IMR-90 (cell line): ENCODE measurements at regions not wholly inside any gene's neighbourhood (a gene's known extent, or its start where the extent isn't known, plus 50 kb on each side); places are given as distances from the start of the nearest gene placed in this dataset.

Source experiments
- ATAC-seq: fragments of 200-7000 bp; cut with Tn5 transposase; 2 replicates; pipeline ENCODE4 v1.9.1; 2020; ENCODE audit warnings: low read depth, mild to moderate bottlenecking, moderate library complexity
- BruUV-seq: library from RNA; stranded (reverse); fragments of 400-500 nt; replicated peaks from 2 replicates; lab custom pipeline; 2021; lab: Mats Ljungman, UMichigan
- CTCF ChIA-PET: fragments of 300-600 bp; formaldehyde crosslinking; extraction: SDS; loops from one replicate; lab custom pipeline; 2021; ENCODE audit warnings: antibody characterized with exemption; lab: Yijun Ruan, JAX
- POLR2A ChIA-PET: fragments of 300-600 bp; sonication (Branson Sonifier 250); formaldehyde crosslinking; loops from one replicate; lab custom pipeline; 2022; ENCODE audit warnings: antibody characterized with exemption; ENCODE audit not compliant: unreplicated experiment; lab: Charles Lee
- DNase-seq: peaks from one replicate; pipeline ENCODE4 v3.0.0; 2013
- H2AFZ ChIP-seq: replicated peaks from 2 replicates; pipeline ENCODE3; 2013; ENCODE audit warnings: low read length, mild to moderate bottlenecking; ENCODE audit not compliant: poor library complexity
- H2AK5ac ChIP-seq: 2 replicates; pipeline ENCODE4 v1.6.1; 2013; ENCODE audit warnings: low read depth, low read length, inconsistent platforms
- H2AK9ac ChIP-seq: replicated peaks from 2 replicates; pipeline ENCODE3; 2013; ENCODE audit warnings: mild to moderate bottlenecking, low read depth, low read length, moderate library complexity; ENCODE audit not compliant: poor library complexity
- H2BK120ac ChIP-seq: 2 replicates; pipeline ENCODE4 v1.6.1; 2013; ENCODE audit warnings: low read depth, low read length, inconsistent platforms
- H2BK15ac ChIP-seq: 3 replicates; pipeline ENCODE4 v1.6.1; 2013; ENCODE audit warnings: low read depth, low read length, inconsistent platforms
- H2BK20ac ChIP-seq: 2 replicates; pipeline ENCODE4 v1.6.1; 2013; ENCODE audit warnings: low read depth, mild to moderate bottlenecking, inconsistent platforms, low read length, moderate library complexity
- H2BK5ac ChIP-seq: 2 replicates; pipeline ENCODE4 v1.6.1; 2013; ENCODE audit warnings: mild to moderate bottlenecking, low read depth, low read length, inconsistent platforms; ENCODE audit not compliant: poor library complexity, severe bottlenecking
- H3K14ac ChIP-seq: replicated peaks from 2 replicates; pipeline ENCODE4 v1.6.1; 2013; ENCODE audit warnings: low read depth, low read length, inconsistent platforms
- H3K18ac ChIP-seq: 2 replicates; pipeline ENCODE4 v1.6.1; 2013; ENCODE audit warnings: low read depth, low read length, control low read depth
- H3K23ac ChIP-seq: 2 replicates; pipeline ENCODE4 v1.6.1; 2013; ENCODE audit warnings: low read depth, low read length, inconsistent platforms
- H3K27ac ChIP-seq: 2 replicates; pipeline ENCODE4 v1.5.1; 2013; ENCODE audit warnings: mild to moderate bottlenecking, control low read depth, low read length; ENCODE audit not compliant: insufficient read depth
- H3K27me3 ChIP-seq: 2 replicates; pipeline ENCODE4 v1.6.1; 2013; ENCODE audit warnings: low read length; ENCODE audit not compliant: control insufficient read depth, insufficient read depth
- H3K36me3 ChIP-seq: 2 replicates; pipeline ENCODE4 v1.6.1; 2013; ENCODE audit warnings: low read length, mixed read lengths; ENCODE audit not compliant: control insufficient read depth, insufficient read depth
- H3K4ac ChIP-seq: 2 replicates; pipeline ENCODE4 v1.6.1; 2013; ENCODE audit warnings: low read depth, low read length, inconsistent platforms
- H3K4me1 ChIP-seq: 2 replicates; pipeline ENCODE4 v1.6.1; 2013; ENCODE audit warnings: low read length, mixed read lengths; ENCODE audit not compliant: control insufficient read depth, insufficient read depth
- H3K4me2 ChIP-seq: 2 replicates; pipeline ENCODE4 v1.6.1; 2013; ENCODE audit warnings: low read depth, mild to moderate bottlenecking, control low read depth, low read length, moderate library complexity
- H3K4me3 ChIP-seq: 2 replicates; pipeline ENCODE4 v1.5.1; 2013; ENCODE audit warnings: low read depth, mild to moderate bottlenecking, control low read depth, low read length, moderate library complexity; ENCODE audit not compliant: insufficient read depth
- H3K56ac ChIP-seq: 2 replicates; pipeline ENCODE4 v1.6.1; 2013; ENCODE audit warnings: low read length, inconsistent platforms; ENCODE audit not compliant: insufficient read depth; ENCODE audit errors: extremely low read depth
- H3K79me1 ChIP-seq, 2 experiments: 2 replicates each; pipeline ENCODE4 v1.6.1; 2013; ENCODE audit warnings: low read length in 2 of 2, inconsistent platforms in 1 of 2, low read depth in 1 of 2
- H3K9ac ChIP-seq: 2 replicates; pipeline ENCODE4 v1.6.1; 2013; ENCODE audit warnings: low read depth, low read length, control low read depth
- H3K9me1 ChIP-seq: 2 replicates; pipeline ENCODE4 v1.6.1; 2013; ENCODE audit warnings: low read length, inconsistent platforms; ENCODE audit not compliant: insufficient read depth
- H3K9me3 ChIP-seq: 2 replicates; pipeline ENCODE4 v1.6.1; 2013; ENCODE audit warnings: low read length; ENCODE audit not compliant: control insufficient read depth, insufficient read depth
- H4K20me1 ChIP-seq: 2 replicates; pipeline ENCODE4 v1.6.1; 2013; ENCODE audit warnings: low read length, inconsistent platforms; ENCODE audit not compliant: insufficient read depth
- H4K5ac ChIP-seq: 2 replicates; pipeline ENCODE4 v1.6.1; 2013; ENCODE audit warnings: mild to moderate bottlenecking, low read depth, low read length, control low read depth
- H4K8ac ChIP-seq, 2 experiments: 2 replicates each; pipeline ENCODE4 v1.6.1; 2013; ENCODE audit warnings: low read depth in 2 of 2, low read length in 2 of 2, control low read depth in 1 of 2, inconsistent platforms in 1 of 2
- H4K91ac ChIP-seq: 2 replicates; pipeline ENCODE4 v1.6.1; 2013; ENCODE audit warnings: low read depth, low read length, inconsistent platforms; ENCODE audit not compliant: insufficient read depth
- BHLHE40 ChIP-seq: fragments of 150-350 bp; IDR thresholded peaks from 2 replicates; pipeline ENCODE4 v1.6.1; 2016; ENCODE audit warnings: mild to moderate bottlenecking, low read depth, low read length
- CEBPB ChIP-seq: IDR thresholded peaks from 2 replicates; pipeline ENCODE4 v1.6.1; 2012; ENCODE audit warnings: low read depth, low read length, improper control_type of control experiment
- CHD1 ChIP-seq: IDR thresholded peaks from 2 replicates; pipeline ENCODE4 v1.6.1; 2012; ENCODE audit warnings: low read depth, low read length, improper control_type of control experiment
- CTCF ChIP-seq: conservative IDR thresholded peaks from 2 replicates; pipeline ENCODE4 v1.5.1; 2012; ENCODE audit warnings: mild to moderate bottlenecking, low read depth, low read length, improper control_type of control experiment
- ELK1 ChIP-seq: fragments of 150-350 bp; IDR thresholded peaks from 2 replicates; pipeline ENCODE4 v1.6.1; 2016; ENCODE audit warnings: low read depth, mild to moderate bottlenecking, low read length, moderate library complexity, borderline replicate concordance
- FOS ChIP-seq: fragments of 150-350 bp; IDR thresholded peaks from 2 replicates; pipeline ENCODE4 v1.6.1; 2016; ENCODE audit warnings: low read depth, low read length
- MAFK ChIP-seq: IDR thresholded peaks from 2 replicates; pipeline ENCODE4 v1.6.1; 2012; ENCODE audit warnings: low read depth, low read length, improper control_type of control experiment
- MAZ ChIP-seq: IDR thresholded peaks from 2 replicates; pipeline ENCODE4 v1.6.1; 2012; ENCODE audit warnings: low read depth, mild to moderate bottlenecking, low read length, improper control_type of control experiment, moderate library complexity, borderline replicate concordance
- MXI1 ChIP-seq: IDR thresholded peaks from 2 replicates; pipeline ENCODE4 v1.6.1; 2012; ENCODE audit warnings: low read depth, mild to moderate bottlenecking, low read length, moderate library complexity, borderline replicate concordance
- NFE2L2 ChIP-seq: fragments of 150-350 bp; IDR thresholded peaks from 2 replicates; pipeline ENCODE4 v1.6.1; 2016; ENCODE audit warnings: low read depth, mild to moderate bottlenecking, low read length
- POLR2A ChIP-seq: IDR thresholded peaks from 2 replicates; pipeline ENCODE4 v1.6.1; 2012; ENCODE audit warnings: mild to moderate bottlenecking, low read depth, low read length
- RAD21 ChIP-seq: IDR thresholded peaks from 2 replicates; pipeline ENCODE4 v1.6.1; 2012; ENCODE audit warnings: low read length, improper control_type of control experiment
- RCOR1 ChIP-seq: IDR thresholded peaks from 2 replicates; pipeline ENCODE4 v1.6.1; 2012; ENCODE audit warnings: mild to moderate bottlenecking, low read length, improper control_type of control experiment; ENCODE audit not compliant: insufficient replicate concordance
- RFX5 ChIP-seq: IDR thresholded peaks from 2 replicates; pipeline ENCODE4 v1.8.0; 2012; ENCODE audit warnings: low read depth, mild to moderate bottlenecking, low read length, moderate library complexity
- SMC3 ChIP-seq: fragments of 150-350 bp; IDR thresholded peaks from 2 replicates; pipeline ENCODE4 v1.6.1; 2016; ENCODE audit warnings: low read depth, mild to moderate bottlenecking, antibody characterized with exemption, low read length, moderate library complexity
- USF2 ChIP-seq: fragments of 150-350 bp; IDR thresholded peaks from 2 replicates; pipeline ENCODE4 v1.6.1; 2017; ENCODE audit warnings: mild to moderate bottlenecking, antibody characterized with exemption, low read length, low read depth
- WGBS, 2 experiments: methylation state at CpG; one replicate each; pipeline versions ENCODE4 v1.1.5 to v1.1.7; 2013; ENCODE audit warnings: missing lambda C conversion rate in 2 of 2; ENCODE audit not compliant: insufficient read length in 1 of 2; ENCODE audit errors: extremely low coverage in 2 of 2; 5-methylcytosine and 5-hydroxymethylcytosine counted together
- dilution Hi-C: fragments of 300-500 bp; cut with HindIII; formaldehyde crosslinking; loops from one replicate; pipeline ENCODE4 v1.14.3; 2018; ENCODE audit warnings: low sequenced_read_pairs; ENCODE audit not compliant: unreplicated experiment
- in situ Hi-C: fragments of 300-500 bp; cut with MboI; formaldehyde crosslinking; loops from 3 replicates; pipeline ENCODE4 v1.14.3; 2019; ENCODE audit warnings: low sequenced_read_pairs, inconsistent platforms, mixed read lengths
- intact Hi-C: fragments of 100-400 bp; cut with micrococcal nuclease; formaldehyde crosslinking; loops from 2 replicates; pipeline ENCODE4 v1.10.0; 2022

- Histone ChIP-seq H4K5ac (no peak overlapping the region), H3K18ac (no peak overlapping the region), H3K9ac (no peak overlapping the region), H3K56ac (no peak overlapping the region), H2BK15ac (no peak overlapping the region), H3K4me2 (no peak overlapping the region), H3K27me3 (no peaks in the 10 kb centered on the region), H2AK5ac (no peak overlapping the region), H2AFZ (no peak overlapping the region), H2BK5ac (no peak overlapping the region), H4K8ac (no peak overlapping the region), H3K79me1 (no peaks in the 10 kb centered on the region), H4K91ac (no peak overlapping the region), H3K14ac (no peak overlapping the region), H3K9me3 (peaks cover 3% of the 10 kb centered on the region; the same call in 1 of the 2 replicates), H2AK9ac (no peak overlapping the region), H3K36me3 (no peaks in the 10 kb centered on the region), H3K23ac (no peak overlapping the region), H3K4me1 (no peaks in the 10 kb centered on the region), H3K4ac (no peak overlapping the region), H2BK20ac (no peak overlapping the region), H3K27ac (no peak overlapping the region), H3K4me3 (no peak overlapping the region), H4K20me1 (no peaks in the 10 kb centered on the region), H2BK120ac (no peak overlapping the region), H3K9me1 (no peaks in the 10 kb centered on the region)
- DNase-seq: no peak
- TF ChIP-seq USF2 (no peak), MAZ (no peak), CEBPB (no peak), CHD1 (no peak), SMC3 (no peak), MXI1 (no peak), CTCF (no peak), RAD21 (no peak), NFE2L2 (no peak), POLR2A (no peak), BHLHE40 (no peak), FOS (no peak), ELK1 (no peak), RCOR1 (no peak), MAFK (no peak), RFX5 (no peak)
- dilution Hi-C loops: no loop called here
- in situ Hi-C loops: no loop called here
- no TSS peak for BruUV-seq
- ChIA-PET POLR2A (no interaction called here), CTCF (no interaction called here)
- ATAC-seq: no peak
- WGBS, 2 experiments: 42% methylated on average over 2 of the region's 4 CpGs; no CpG with 5 or more reads in 1 of the 2 experiments
- intact Hi-C loops: no loop called here
Observed at GRCh38 chr6:115365783-115366182, 694.9 kb downstream of the FRK start.
